Iris pigment epithelial cell (primary cell): ENCODE measurements at regions not wholly inside any gene's neighbourhood (a gene's known extent, or its start where the extent isn't known, plus 50 kb on each side); places are given as distances from the start of the nearest gene placed in this dataset.
A peak's percentile ranks its signal among the peaks of the same experiment; 100 is the strongest.
"Not testable (repeated sequence)": the region's sequence is repeated elsewhere in the genome, so short reads cannot be mapped to it uniquely, and the experiment has no call there.

Experiments used
- DNase-seq: peaks from one replicate; pipeline ENCODE4 v3.0.0-alpha.2; 2011; ENCODE audit warnings: low read depth

DNA sequence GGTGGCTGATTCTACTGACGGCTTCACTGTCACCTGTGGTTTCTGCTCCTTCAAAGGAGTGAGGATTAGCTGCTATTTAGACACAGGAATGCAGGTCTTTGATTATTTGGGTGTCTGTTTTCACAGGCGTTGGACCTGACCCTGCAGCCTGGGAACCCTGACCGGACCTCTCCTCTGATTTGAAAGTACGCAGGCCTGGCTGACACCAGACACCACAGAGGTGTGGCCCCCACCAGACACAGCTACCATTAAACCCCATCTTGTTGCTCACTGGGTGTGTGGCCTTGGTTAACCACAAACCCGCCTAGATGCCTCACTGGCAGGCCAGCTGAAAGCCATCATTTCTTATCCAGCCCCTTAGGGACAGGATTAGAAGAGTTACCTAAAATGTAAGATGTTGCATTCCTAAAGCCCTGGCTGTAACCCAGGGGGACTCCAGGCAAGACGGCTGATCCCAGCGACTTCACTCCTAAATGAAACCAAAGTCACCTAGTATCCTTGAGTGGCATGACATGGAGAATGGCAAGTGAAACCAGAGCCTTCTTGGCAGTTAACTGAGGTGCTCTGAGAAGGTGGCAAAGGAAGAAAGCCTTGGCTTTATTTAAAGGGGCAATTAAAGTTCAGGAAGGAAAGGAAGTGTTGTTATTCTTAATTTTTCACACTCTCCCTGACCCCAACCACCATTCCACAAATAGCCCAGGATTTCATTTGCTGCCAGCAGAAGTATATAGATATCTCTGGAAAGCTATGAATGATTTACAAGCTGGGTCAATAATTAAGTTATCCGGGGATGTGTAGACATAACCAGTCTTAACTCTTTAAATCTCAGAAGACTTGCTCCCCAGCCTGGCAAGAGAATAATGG lies 169.9 kb downstream of the QRSL1 start:
- DNase-seq = peak; percentile 82

DNA sequence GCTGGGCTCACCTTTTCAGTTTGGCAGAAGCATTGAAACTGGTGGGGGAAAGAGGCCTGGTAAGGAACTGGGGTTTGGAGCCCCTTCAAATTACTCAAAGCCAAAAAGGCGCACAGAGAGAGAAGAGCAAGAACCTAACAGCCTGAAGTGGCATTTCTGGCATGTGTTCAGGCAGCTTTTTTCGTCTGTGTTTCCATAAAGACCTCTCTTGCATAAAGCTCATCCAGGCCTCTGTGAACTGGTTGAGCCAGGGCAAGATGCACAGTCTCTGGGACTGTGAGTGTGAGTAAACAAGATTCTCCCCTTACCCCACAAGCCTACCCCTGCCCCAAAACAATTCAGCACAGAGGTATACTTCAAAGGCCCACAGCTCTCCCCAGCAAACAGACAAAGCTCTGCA lies 167.8 kb downstream of the QRSL1 start:
- DNase-seq = no peak

DNA sequence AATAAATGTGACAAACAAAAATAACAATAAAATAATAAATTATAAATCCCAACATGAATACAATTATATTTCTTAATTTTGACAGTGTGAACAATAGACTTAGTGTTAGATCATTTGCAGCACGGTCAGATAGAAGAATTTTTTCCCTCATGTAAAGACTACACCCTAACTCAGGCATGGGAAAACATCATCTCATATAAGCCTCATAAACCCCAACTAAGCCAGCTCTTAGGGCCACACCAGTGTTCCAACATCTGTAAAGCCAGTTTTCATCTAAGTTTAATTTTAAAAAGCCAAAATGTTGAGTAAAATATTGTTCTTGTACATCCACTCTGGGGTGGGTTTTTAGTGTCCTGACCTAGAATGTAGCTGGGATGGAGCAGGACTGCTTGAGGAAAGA lies 167.4 kb downstream of the QRSL1 start:
- no peak for DNase-seq

DNA sequence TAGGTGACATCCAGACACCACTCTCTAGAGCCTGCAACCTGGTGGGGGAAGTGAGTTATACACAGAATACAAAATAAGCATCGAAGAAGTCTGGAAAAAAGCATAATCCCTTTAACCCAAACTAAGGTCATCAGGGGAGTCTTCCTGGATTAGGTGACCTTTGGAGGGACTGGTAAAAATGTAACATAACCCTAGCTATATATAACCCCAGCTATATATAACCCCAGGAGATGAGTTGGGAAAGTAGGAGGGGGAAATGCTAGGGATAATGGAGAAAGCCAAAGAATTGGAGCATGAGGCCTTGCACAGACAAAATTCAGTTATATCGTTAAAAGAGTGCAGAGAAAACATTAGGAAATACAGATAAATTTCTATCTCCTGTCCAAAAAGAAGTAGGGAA lies 164.8 kb downstream of the QRSL1 start:
- no peak for DNase-seq

DNA sequence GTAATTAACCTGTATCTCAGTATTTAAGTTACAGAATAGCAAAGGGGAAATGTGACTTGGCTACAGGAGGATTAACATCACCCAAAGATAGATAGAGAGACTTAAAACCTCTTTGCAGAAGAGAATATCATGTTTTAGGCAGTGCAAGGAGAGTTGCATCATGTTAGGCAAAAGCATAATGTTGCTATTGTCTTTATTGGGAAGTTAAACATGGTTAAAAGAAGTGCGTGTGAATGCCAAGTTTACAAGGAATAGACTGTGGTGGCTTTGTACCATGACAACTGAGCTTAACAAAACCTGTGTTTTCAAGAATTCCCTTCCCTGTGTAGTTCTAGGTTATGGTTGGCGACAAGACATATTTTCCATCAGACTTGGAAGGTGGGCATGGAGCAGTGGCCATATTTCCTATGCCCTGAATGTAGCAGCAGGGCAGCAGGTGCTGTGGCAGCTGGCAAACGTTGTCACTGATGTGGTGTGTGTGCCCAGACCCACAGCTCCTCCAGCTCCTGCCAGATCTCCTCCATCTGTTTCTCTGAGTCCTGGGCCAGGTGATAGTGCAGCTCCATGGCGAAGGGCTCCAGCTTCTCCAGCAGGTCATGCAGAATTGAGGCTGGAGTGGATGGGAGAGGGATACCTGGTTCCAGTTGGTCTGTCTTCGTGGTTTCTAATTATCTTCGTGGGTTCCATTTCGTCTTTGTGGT lies 163.3 kb downstream of the QRSL1 start:
- no peak for DNase-seq

DNA sequence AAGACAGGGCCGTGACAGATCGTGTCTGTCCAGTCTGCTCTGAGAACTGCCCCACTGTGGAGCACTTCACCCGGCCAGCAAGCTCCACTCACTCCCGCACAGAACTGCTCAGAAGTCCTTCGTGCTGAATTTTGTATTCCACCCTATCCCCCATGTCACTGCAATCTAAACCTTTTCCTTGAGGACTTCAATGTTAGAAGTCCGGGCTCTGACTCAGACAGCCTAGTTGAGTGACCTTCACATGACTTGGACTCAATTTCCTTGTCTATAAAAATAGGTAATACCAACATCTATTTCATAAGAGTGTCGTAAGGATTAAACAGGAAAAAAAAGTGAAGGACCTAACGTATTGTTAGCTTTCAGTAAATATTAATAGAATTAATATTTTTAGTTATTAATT lies 161.6 kb downstream of the QRSL1 start:
- DNase-seq = no peak

DNA sequence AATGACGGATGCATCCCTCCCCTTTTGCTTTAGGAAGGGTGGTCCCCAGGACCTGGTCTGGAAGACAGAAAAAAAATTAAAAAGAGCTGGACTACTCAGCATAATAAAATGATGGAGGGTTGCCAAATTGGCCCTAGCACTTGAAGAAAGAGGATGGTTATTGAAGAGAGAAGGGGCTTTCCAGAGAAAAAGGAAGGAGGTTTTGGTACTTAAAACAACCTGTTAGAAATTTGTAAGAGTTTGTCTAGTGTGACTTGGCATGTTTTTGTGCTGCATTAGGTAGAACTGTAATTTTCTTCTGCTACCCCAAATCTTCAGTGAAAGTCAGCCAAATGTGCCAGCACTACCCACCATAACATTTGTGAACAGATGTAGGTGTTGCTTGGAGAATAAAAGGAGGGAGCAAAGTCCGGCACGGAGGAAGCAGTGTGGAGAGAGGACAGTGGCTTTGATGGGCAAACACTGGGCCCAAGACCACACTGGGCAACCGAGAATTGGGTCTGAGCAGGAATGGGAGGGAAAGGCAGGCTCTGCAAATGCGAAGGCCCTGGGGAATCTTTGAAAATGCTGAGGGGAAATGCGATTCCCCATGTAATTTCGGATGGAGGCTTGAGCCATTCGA lies 160.9 kb downstream of the QRSL1 start:
- no peak for DNase-seq

DNA sequence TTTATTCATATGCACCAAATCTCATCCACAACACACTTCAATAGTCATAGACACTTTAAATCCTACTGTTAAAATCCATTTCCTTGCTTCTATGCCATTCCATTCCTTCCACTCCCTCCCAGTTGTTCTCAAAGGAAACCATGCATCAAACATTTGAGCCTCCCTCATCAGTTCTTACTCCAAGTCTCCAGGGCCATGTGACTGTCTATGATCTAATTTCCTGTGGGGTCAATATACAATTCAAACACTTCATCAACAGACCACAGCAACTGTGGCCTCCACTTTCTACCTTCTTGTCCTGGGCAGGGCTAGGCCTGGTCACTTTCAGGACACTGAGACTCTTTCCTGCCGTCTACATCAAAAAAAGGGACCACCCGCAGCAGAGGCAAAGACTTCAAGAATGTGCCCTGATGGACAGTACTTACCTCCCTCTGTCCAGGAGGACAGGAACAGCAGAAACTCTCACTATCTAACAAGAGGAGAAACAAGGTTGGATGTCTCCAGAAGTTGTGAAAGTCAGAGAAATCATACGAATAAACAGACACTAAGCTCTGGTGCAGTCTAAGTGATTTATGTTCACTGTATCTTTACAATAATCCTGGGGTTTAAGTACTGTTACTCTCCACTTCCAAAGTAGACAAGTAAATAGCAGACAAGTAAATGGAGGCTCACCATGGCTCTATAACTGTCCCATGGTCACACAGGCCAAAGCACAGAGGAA lies 160.2 kb downstream of the QRSL1 start:
- DNase-seq = no peak

DNA sequence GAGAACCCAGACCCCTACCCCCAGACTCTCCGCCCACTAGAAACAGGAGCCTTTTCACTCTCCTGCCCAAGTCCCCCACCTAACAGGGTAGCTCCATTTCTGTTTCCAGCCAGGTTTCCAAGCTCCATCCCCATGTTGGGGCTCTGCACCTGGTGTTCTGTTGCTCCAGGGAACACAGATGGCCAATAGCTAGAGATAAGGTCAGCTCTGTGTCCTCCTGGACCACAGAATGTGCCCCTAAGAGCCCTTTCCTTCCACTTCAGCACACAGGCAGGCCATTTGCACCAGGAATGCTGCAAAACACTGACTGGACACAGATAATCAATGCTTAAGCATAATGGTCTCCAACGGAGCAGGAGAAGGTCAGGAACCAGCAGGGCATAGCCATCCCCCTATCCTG lies 159.4 kb downstream of the QRSL1 start:
- no peak for DNase-seq

DNA sequence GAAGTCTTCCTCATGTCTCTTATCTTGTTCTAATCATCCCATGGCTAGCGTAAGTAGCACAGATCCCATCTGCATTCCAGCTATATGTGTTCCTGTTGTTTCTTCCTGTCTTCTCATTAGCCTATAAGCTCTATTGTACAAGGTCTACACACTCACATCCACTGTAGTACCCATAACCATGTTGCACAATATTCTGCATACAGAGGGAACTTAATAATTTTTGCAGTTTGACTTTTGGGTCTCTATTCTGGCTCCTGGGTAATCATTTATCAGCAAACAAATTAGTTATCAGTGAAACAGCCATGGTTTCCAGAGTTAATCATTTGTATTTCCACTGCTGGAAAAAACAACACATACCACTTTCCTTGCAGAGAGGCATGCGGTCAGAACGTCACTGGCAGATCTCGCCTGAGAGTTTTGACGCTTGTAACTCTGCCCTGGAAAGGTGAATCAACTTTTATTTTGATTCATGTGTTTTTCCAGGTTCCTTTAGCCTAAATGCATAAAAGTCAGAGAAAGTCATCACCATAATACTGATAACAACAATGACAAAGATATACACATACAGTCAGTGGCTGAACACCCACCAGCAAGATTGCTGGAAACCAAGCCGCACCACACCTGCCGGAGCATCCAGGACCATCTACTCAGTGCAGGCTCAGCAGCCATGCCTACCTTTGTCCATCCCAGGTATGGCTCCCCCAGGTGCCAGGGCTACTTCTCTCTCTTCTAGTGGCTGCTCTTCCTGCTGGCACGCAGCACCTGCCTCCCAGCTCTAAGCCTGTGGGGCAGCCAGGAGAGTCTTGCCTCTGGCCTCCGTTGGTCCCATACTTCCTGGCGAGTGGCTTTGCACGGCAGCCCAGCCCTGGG lies 158.2 kb downstream of the QRSL1 start:
- DNase-seq = no peak

DNA sequence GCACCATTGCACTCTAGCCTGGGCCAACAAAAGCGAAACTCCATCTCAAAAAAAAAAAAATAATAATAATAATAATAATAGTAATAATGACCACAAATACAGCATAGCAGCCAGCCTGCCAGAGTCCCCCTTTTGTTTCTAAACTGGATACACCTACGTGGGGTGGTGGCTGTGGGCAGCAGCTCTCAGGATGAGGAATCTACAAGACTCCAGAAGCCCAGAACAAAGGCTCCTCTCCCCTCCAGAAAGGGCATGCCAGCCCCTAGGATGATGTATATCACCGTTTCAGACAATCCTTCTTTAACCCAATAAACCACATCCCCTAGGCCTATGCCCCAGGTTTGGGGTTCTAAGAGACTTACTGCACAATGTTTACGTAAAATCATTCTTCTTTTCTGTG lies 155.9 kb downstream of the QRSL1 start:
- no peak for DNase-seq

DNA sequence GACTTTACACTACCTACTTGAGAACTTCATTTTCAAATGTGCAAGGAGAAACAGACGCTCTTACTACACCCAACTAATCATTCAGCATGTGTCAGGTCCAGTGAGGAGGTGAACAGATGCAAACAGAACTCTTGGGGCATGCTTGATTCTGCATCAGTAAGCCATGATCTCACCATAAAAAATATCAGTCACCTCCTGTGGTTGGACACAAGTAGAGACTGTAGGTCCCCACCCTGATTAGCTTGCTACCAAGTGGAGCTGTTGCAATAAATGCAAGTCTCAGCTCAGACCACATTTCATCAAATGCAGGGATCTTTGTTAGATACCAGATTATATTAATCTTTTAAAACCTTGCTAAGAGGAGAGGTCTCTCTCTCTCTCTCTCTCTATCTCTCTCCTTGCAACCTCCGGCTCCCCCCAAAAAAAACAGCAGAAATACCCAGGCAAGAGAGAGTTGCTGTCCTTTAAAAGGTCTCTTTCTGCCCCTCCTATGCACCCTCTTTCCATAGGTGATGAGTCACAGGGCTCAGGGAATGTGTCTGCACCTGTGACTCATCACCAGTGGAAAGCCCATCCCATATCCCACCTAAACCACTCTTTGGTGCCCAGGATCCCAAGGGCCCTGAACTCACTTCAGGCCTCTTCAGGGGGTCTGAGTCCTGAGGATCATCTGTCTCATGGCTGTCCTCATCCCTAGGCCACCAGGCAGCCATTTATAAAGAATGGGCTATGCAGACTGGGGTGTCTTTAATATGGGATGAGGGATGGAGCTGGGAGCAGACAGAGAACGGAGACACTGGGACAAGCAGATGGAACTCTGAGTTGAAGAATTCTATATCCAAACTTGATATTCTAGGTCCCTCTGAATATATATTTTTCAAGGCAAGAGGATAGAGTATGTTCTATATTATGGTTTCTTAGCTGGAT lies 154.5 kb downstream of the QRSL1 start:
- no peak for DNase-seq

DNA sequence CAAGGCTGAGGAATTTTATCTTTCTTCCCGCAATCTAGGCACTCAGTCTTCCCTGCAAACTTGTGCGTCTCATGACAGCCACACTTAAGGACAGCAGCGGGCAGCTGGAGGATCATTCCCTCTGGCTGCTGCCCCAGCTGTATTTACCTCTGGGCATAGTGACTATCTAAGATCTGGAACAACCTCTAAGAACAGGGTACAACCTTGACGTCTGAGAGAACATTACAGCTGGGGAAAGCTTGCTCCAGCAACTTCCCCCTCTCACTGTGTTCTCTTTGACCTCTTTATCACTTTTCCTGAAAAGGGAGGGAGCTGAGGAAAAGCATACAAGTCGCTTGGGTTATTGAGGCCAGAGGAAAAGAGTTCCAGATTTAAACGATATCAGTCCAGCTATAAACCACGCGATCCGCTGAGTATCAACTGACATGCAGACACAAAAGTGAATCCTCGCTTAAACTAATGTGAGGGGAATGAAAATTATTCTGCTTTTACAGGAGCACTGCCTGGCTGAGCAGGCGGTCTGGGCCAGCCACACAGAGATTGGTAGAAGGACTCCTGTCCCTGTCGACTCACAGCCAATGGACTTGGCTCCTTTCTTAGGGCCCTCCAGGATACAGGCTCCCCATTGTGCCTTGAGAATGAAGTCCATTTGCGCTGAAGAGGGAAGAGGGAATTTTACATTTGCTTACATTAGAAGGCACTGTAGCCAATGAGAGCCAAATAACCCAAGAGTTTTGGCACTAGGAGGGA lies 153.3 kb downstream of the QRSL1 start:
- no peak for DNase-seq

DNA sequence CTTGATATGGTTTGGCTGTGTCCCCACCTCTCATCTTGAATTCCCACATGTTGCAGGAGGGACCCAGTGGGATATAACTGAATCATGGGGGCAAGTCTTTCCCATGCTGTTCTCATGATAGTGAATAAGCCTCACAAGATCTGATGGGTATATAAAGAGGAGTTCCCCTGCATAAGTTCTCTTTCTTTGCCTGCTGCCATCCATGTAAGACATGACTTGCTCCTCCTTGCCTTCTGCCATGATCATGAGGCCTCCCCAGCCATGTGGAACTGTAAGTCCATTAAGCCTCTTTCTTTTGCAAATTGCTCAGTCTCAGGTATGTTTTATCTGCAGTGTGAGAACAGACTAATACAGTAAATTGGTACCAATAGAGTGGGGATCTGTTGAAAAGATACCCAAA lies 150.2 kb downstream of the QRSL1 start:
- DNase-seq = not testable (repeated sequence)

DNA sequence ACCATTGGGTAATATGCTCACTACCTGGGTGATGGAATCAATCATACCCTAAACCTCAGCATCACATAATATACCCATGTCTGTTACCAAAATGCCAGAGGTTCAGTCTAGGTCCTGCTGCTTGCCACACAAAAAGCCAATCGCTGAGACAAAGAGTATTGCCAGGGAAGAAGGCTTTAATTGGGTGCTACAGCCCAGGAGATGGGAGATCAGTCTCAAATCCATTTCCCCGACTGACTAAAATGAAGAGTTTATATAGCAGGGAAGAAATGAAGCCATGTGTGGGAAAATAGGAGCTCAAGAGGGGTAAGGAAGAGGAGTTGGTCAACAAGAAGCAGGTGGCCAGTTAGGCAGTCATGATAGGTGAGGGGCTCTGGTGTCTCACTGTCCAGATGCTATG lies 149.6 kb downstream of the QRSL1 start:
- no peak for DNase-seq

DNA sequence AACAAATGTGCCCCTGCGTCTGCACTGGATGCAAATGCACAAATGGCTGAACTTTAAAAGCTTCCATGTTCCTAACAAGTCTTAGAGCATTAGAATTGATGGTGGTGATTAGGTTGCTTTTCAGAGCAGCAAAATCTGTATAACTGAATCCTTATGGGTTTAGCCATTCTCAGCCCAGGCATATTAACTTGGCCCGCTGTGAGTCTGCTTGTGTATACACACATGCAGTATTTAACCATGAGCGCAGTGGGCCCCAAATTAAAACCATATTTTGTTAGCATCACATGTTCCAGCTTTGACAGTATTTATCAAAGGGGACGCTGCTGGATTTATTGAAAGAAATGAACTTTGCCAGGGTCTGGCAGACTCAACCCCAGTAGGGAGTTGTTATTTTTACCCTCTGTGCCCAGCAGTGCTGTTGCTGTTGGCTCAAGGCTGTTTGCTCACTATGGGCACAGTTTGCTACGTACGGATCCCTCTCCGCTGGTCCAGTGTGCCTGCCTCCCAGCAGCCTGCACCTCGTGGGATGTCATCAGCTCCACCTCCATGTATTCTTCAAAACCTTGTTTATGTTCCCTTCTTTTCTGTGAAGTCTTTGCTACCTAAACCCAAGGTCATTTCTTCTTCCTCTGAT lies 144.7 kb downstream of the QRSL1 start:
- DNase-seq = no peak

DNA sequence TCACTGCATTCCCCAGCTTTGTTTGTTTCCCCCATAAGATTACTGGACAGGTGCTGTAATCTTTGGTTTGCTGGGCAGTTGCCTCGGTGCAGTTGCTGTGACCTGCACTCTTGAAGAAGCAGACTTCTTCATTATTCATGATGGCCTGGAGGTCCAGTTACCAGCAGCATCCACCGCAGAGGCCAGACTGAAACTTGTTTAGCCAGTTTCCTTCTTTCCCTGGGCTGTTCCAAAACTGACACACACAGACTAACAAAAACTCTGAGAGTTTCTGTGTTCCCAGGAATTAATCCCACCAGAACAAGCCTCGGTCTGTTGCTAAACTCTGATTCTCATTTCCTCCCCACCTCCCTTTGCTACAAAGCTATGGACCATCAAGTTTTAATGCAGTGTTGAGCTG lies 144.1 kb downstream of the QRSL1 start:
- no peak for DNase-seq

DNA sequence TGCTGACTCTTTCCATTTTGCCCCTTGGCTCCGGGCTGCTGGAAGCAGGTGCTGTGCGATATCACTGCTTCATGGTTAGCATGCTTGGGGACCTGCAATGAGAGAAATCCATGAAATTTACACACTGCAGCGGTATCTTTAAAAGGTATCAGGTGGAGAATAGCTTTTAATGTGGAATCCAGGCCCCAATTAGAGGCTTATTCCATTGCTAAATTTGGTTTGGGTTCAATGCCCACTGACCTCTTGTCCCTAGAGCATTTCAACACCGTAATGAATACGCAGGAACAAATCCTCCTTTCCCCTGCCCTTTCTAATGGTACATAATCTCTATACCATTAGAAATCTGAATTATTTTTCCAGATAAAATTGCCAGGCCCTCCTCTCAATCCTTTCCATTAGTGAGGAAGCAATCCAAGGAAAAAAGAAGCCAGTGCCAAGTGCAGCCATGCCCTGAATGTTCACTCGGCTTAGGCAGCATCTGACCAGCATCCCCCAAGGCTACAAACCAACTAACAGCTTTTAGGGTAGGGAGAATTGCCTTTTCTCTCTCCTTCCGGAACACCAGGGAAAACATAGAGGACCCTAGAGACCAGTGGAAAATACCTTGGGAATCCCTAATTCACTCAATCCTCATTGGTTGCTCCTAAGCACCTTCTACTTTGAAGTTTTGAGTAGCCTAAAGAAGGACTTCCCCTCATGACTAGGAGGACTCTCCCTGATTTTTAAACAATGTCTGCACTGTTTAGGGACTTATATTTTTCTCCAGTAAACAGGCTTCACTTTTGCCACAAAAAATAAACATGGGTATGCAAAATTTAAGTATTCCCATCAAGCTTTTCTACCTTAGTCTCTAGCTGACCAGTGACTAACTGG lies 143.1 kb downstream of the QRSL1 start:
- no peak for DNase-seq
